Stimulated activated naive CD8-positive, alpha-beta T cell treated with anti-CD3 and anti-CD28 coated beads, Interleukin-15, amount 100 ng/mL, for 72 hours (primary cell): ENCODE measurements at regions not wholly inside any gene's neighbourhood (a gene's known extent, or its start where the extent isn't known, plus 50 kb on each side); places are given as distances from the start of the nearest gene placed in this dataset.

Source experiments
- ATAC-seq: fragments of 150-1000 bp; cut with Tn5 transposase; 2 replicates; pipeline ENCODE4 v1.10.0; 2021; ENCODE audit warnings: mild to moderate bottlenecking, moderate library complexity
- DNase-seq, 2 donors: peaks; one replicate each; pipeline ENCODE4 v3.0.0; 2021 to 2022
- H3K27ac Mint-ChIP-seq, 2 donors: one replicate each; pipeline ENCODE4 v1.8.0; 2022; ENCODE audit warnings: mild to moderate bottlenecking in 2 of 2, mixed read lengths in 2 of 2, moderate library complexity in 2 of 2
- H3K27me3 Mint-ChIP-seq: one replicate; pipeline ENCODE4 v1.8.0; 2022; ENCODE audit warnings: mixed read lengths
- H3K4me1 Mint-ChIP-seq: one replicate; pipeline ENCODE4 v1.8.0; 2022; ENCODE audit warnings: mild to moderate bottlenecking, mixed read lengths
- H3K4me3 Mint-ChIP-seq, 2 donors: one replicate each; pipeline ENCODE4 v1.8.0; 2022; ENCODE audit warnings: mild to moderate bottlenecking in 2 of 2, mixed read lengths in 2 of 2, moderate library complexity in 1 of 2
- H3K9me3 Mint-ChIP-seq, 2 donors: one replicate each; pipeline ENCODE4 v1.8.0; 2022; ENCODE audit warnings: mixed read lengths in 2 of 2

DNA sequence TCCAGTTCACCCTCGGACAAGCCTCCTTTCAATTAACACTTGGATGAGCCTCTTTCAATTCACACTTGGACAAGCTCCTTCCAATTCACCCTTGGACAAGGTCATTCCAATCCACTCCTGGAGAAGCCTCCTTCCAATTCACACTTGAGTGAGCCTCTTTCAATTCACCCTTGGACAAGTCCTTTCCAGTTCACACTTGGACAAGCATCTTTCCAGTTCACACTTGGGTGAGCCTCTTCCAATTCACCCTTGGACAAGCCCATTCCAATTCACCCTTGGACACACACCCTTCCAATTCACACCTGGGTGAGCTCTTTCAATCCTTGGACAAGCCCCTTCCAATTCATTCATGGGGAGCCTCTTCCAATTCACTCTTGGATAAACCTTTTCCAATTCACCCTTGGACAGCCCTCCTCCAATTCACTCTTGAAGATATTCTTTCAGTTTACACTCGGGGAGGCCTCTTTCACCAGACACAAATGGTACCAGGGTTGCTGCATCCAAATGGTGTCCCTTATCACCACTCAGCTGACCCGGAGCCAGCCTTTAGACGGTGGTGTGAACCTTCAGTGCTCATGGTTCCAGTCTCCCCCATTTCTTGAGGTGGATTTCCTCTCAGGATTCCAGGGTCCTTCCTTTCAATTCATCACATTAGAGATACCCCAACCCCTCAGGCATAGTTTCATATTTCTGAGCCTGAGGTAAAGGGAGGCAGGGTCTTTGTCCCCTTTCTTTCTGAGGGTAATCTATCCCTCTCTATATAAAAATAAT lies 183.6 kb downstream of the SH3BP4 start:
- Mint-ChIP-seq H3K27ac (no peak overlapping the region), H3K4me1 (no peaks in the 10 kb centered on the region)
- ATAC-seq, result no peak

GRCh38 chr2:235135990-235136561 lies 184.3 kb downstream of the SH3BP4 start:
- Mint-ChIP-seq H3K27me3 (peaks cover 51% of the 10 kb centered on the region), H3K27ac (no peak overlapping the region), H3K9me3 (no peaks in the 10 kb centered on the region), H3K4me3 (no peak overlapping the region), H3K4me1 (no peaks in the 10 kb centered on the region)
- DNase-seq (peak; percentile 32 to 38), ATAC-seq (peak; percentile 46)

More for the DNA sequence above, 183.6 kb downstream of the SH3BP4 start:
- H3K9me3 Mint-ChIP-seq, result no peaks in the 10 kb centered on the region
- peaks cover 57% of the 10 kb centered on the region for H3K27me3 Mint-ChIP-seq
- no peak for DNase-seq
- no peak overlapping the region for H3K4me3 Mint-ChIP-seq

- no peak for ATAC-seq
- no peak overlapping the region for H3K27ac Mint-ChIP-seq
- H3K27me3 Mint-ChIP-seq, result peaks cover 51% of the 10 kb centered on the region
- no peaks in the 10 kb centered on the region for H3K4me1 Mint-ChIP-seq
- H3K4me3 Mint-ChIP-seq, result no peak overlapping the region
- no peak for DNase-seq
- no peaks in the 10 kb centered on the region for H3K9me3 Mint-ChIP-seq
These were observed 186.5 kb downstream of the SH3BP4 start for GRCh38 chr2:235138339-235138738.

GRCh38 chr2:235139956-235140800 lies 188.4 kb downstream of the SH3BP4 start:
- H3K4me3 Mint-ChIP-seq, result no peak overlapping the region
- DNase-seq (no peak), ATAC-seq (no peak)
- H3K4me1 Mint-ChIP-seq, result no peaks in the 10 kb centered on the region
- H3K27me3 Mint-ChIP-seq, result peaks cover 43% of the 10 kb centered on the region
- no peaks in the 10 kb centered on the region for H3K9me3 Mint-ChIP-seq
- H3K27ac Mint-ChIP-seq, result no peak overlapping the region

- ATAC-seq, result no peak
- no peak overlapping the region for H3K4me3 Mint-ChIP-seq
- no peak overlapping the region for H3K27ac Mint-ChIP-seq
- H3K27me3 Mint-ChIP-seq, result peaks cover 38% of the 10 kb centered on the region
- H3K9me3 Mint-ChIP-seq, result no peaks in the 10 kb centered on the region
- no peak for DNase-seq
- no peaks in the 10 kb centered on the region for H3K4me1 Mint-ChIP-seq
These were observed 188.9 kb downstream of the SH3BP4 start for GRCh38 chr2:235140801-235141081.

DNA sequence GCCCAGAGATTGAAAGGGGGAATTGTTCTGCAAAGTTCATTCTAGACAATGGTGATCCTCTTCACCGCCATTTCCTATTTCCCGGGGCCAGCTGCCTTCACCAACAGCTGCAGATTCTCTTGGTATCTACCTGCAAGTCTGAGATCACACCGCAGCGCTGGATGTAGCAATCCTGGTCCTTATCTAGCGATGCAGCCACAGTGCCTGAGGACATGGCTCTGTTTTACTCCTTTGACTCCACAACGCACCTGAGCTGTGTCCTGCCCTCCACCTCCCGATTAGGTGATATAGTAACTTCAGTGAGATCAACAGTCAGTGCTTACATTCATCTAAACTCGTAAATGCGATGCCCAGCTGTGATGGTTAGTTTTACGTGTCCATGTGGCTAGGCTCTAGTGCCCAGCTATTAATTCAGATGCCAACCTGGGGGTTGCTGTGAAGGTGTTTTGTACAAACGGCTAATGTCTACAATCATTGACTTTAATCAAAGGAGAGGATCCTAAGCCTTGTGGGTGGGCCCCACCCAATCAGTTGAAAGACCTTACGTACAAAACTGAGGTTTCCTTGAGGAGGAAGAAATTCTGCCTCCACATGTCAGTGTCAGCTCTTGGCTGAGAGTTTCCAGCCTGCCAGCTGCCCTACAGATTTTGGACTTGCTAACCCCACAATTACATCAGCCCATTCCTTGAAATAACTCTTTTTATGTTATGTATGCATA lies 189.8 kb downstream of the SH3BP4 start:
- no peaks in the 10 kb centered on the region for H3K4me1 Mint-ChIP-seq
- no peak overlapping the region for H3K4me3 Mint-ChIP-seq
- DNase-seq, result no peak
- peaks cover 34% of the 10 kb centered on the region for H3K27me3 Mint-ChIP-seq
- no peak overlapping the region for H3K27ac Mint-ChIP-seq
- no peak for ATAC-seq
- H3K9me3 Mint-ChIP-seq, result no peaks in the 10 kb centered on the region

DNA sequence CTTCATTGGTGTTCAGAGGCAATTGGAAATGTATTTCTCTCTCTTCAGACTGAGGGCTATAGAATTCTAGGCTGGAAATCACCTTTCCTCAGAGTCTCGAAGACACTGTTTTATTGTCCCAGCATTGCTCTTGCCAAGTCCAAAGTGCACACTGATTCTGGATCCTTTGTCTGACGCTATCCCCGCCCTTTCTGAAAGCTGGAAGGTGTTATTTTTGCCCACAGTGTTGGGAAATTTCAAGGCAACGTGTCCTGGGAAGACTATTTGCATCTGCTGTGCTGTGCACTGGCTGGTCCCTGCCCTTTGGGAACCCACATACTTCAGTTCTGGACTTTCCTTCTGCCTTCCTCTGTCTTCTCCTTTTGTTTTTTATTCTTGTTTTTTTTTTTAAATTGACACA lies 190.8 kb downstream of the SH3BP4 start:
- DNase-seq, result no peak
- Mint-ChIP-seq H3K4me1 (no peaks in the 10 kb centered on the region), H3K27ac (no peak overlapping the region), H3K4me3 (no peak overlapping the region), H3K27me3 (peaks cover 26% of the 10 kb centered on the region), H3K9me3 (no peaks in the 10 kb centered on the region)
- ATAC-seq, result no peak

DNA sequence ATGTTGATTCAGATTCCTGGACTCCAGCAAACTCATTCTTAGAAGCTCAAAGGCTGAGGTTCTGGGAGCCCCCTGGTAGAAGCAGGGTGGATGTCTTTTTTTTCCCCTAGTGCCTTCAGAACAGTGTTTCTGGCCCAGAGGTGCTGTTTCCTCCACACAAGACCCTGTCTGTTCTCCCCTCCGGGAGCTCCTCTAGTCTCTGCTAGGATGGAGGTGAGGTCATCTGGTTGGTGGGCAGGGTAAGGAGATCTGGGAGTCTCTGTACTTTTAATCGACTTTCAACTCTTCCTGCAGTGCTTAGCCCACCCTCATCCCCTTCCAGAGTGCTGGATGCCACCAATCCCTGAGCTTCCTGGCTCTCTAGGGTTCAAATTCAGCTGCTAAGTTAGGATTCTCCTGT lies 192.0 kb downstream of the SH3BP4 start:
- DNase-seq (no peak), ATAC-seq (no peak)
- Mint-ChIP-seq H3K4me1 (no peaks in the 10 kb centered on the region), H3K27ac (no peak overlapping the region), H3K9me3 (no peaks in the 10 kb centered on the region), H3K27me3 (peaks cover 26% of the 10 kb centered on the region), H3K4me3 (no peak overlapping the region)

GRCh38 chr2:235144291-235144690 lies 192.5 kb downstream of the SH3BP4 start:
- no peak for ATAC-seq
- Mint-ChIP-seq H3K9me3 (no peaks in the 10 kb centered on the region), H3K27me3 (peaks cover 26% of the 10 kb centered on the region), H3K4me1 (no peaks in the 10 kb centered on the region), H3K27ac (no peak overlapping the region), H3K4me3 (no peak overlapping the region)
- no peak for DNase-seq

DNA sequence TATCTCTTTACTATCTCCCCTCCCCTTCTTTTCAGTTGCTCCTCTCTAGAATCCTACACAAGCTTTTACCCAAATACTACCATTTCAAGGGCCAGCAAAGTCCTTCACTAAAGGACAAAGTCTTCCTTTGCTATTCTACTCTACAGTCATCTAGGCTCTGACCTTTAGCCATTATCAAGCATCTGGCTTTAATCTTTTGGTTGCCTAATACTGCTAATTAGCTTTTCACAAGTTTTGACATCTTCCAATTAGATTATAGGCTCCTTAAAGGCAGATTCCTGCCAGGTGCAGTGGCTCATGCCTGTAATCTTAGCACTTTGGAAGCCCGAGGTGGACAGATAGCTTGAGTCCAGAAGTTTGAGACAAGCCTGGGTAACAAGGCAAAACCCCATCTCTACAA lies 194.4 kb downstream of the SH3BP4 start:
- no peak overlapping the region for H3K27ac Mint-ChIP-seq
- no peaks in the 10 kb centered on the region for H3K9me3 Mint-ChIP-seq
- DNase-seq (no peak), ATAC-seq (no peak)
- H3K27me3 Mint-ChIP-seq, result peaks cover 26% of the 10 kb centered on the region
- no peaks in the 10 kb centered on the region for H3K4me1 Mint-ChIP-seq
- no peak overlapping the region for H3K4me3 Mint-ChIP-seq

- DNase-seq (no peak), ATAC-seq (no peak)
- Mint-ChIP-seq H3K4me3 (no peak overlapping the region), H3K4me1 (no peaks in the 10 kb centered on the region), H3K27ac (no peak overlapping the region), H3K9me3 (no peaks in the 10 kb centered on the region), H3K27me3 (peaks cover 20% of the 10 kb centered on the region)
These were observed 195.2 kb downstream of the SH3BP4 start for GRCh38 chr2:235146871-235147565.

DNA sequence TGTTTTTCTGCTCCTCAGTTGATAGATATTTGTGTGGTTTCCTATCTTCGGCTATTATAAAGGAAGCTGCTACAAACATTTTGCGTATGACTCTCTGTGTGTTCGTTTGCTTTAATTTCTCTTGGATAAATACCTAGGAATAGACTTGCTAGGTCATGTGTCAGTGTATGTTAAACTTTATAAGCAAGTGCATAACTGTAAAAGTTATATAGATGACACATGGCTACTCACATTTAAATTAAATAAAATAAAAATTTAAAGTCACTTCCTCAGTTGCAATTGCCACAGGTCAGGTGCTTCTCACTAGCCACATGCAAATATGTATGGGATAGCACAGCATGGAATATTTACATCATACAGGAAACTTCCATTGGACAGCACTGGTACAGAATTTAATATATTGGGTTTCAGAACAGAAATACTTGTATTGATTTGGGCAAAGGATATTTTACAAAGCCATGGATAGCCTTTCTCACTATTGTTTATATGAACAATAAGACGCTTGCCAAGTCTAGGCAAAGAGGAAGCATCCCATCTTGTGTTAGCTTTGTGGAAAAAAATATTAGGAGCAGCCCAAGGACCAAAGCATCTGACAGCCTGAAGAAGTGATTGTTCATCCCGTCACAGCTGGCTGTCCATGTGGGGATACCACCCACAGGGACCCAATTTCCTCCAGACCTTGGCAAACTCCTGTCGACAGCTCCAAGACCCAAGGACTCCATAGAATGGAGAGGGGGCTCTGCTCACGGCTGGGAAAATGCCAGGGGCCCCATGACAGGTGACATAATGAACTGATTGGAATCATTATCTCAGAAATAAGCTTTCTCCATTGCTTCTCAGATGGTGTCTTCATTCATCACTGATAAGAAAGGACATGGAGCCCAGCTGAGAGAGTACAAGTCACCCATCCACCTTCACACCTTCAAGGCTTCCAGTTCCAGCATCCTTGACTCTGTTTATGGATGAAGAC lies 196.7 kb downstream of the SH3BP4 start:
- H3K9me3 Mint-ChIP-seq, result no peaks in the 10 kb centered on the region
- H3K27ac Mint-ChIP-seq, result no peak overlapping the region
- peaks cover 10% of the 10 kb centered on the region for H3K27me3 Mint-ChIP-seq
- DNase-seq, result no peak
- no peak for ATAC-seq
- no peak overlapping the region for H3K4me3 Mint-ChIP-seq
- H3K4me1 Mint-ChIP-seq, result no peaks in the 10 kb centered on the region

- ATAC-seq (no peak), DNase-seq (no peak)
- Mint-ChIP-seq H3K4me1 (no peaks in the 10 kb centered on the region), H3K27ac (no peak overlapping the region), H3K9me3 (no peaks in the 10 kb centered on the region), H3K27me3 (peaks cover 9% of the 10 kb centered on the region), H3K4me3 (no peak overlapping the region)
These were observed 197.4 kb downstream of the SH3BP4 start for GRCh38 chr2:235149240-235149659.

DNA sequence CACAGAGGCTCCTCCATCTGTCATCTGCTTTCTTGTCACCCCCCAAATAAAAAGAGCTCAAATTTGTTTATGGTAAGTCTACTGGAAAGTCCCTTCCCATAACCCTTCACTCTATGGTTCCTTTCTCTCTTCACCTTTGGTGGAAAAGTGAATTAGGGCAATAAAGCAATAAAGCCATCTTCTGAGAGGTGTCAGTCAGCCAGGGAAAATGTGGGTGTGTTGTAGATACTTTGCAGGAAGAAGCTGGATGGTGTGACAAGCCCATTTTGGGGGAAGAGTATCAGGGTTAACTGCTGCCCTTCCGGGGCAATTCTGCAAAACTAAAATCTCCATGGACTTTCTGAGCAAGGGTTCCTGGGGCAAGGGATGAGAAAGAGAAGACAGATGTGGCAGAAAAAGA lies 197.9 kb downstream of the SH3BP4 start:
- Mint-ChIP-seq H3K27ac (no peak overlapping the region), H3K9me3 (no peaks in the 10 kb centered on the region), H3K27me3 (peaks cover 9% of the 10 kb centered on the region), H3K4me1 (no peaks in the 10 kb centered on the region), H3K4me3 (no peak overlapping the region)
- ATAC-seq, result no peak
- DNase-seq, result no peak
